CD4-positive, alpha-beta memory T cell (primary cell): ENCODE measurements at regions not wholly inside any gene's neighbourhood (a gene's known extent, or its start where the extent isn't known, plus 50 kb on each side); places are given as distances from the start of the nearest gene placed in this dataset.

ENCODE experiments used
- CTCF ChIA-PET: fragments of 350-600 bp; sonication (Branson Sonifier 250); formaldehyde crosslinking; loops from one replicate; lab custom pipeline; 2021; ENCODE audit warnings: inconsistent platforms; ENCODE audit not compliant: partially characterized antibody; lab: Charles Lee
- POLR2A ChIA-PET: fragments of 350-600 bp; sonication (Branson Sonifier 250); formaldehyde crosslinking; loops from one replicate; lab custom pipeline; 2021; ENCODE audit not compliant: partially characterized antibody; lab: Charles Lee
- DNase-seq, 5 donors: peaks; one replicate each; pipeline versions ENCODE4 v3.0.0 to v3.0.0-alpha.2; 2020 to 2022; ENCODE audit warnings: mixed read lengths in 1 of 5
- H3K27ac ChIP-seq: one replicate; pipeline ENCODE4 v1.7.0; 2013; ENCODE audit warnings: low read depth, low read length
- H3K27me3 ChIP-seq: 2 replicates; pipeline ENCODE4 v1.7.0; 2013; ENCODE audit warnings: mild to moderate bottlenecking, low read length, moderate library complexity; ENCODE audit not compliant: insufficient read depth
- H3K36me3 ChIP-seq: 2 replicates; pipeline ENCODE4 v1.7.0; 2013; ENCODE audit warnings: mild to moderate bottlenecking, low read length, moderate library complexity; ENCODE audit not compliant: insufficient read depth
- H3K4me1 ChIP-seq: 2 replicates; pipeline ENCODE4 v1.7.0; 2013; ENCODE audit warnings: mild to moderate bottlenecking, low read length, moderate library complexity; ENCODE audit not compliant: insufficient read depth
- H3K4me3 ChIP-seq, 2 donors: one replicate each; pipeline ENCODE4 v1.7.0; 2013; ENCODE audit warnings: low read length in 2 of 2, mild to moderate bottlenecking in 1 of 2
- H3K9me3 ChIP-seq, 2 donors: one replicate each; pipeline ENCODE4 v1.7.0; 2013; ENCODE audit warnings: low read length in 2 of 2, control low read depth in 1 of 2; ENCODE audit not compliant: control insufficient read depth in 1 of 2
- H3K27ac Mint-ChIP-seq, 7 donors: one replicate each; pipeline ENCODE4 v1.8.0; 2020 to 2021; ENCODE audit warnings: mixed read lengths in 7 of 7, mild to moderate bottlenecking in 6 of 7, inconsistent platforms in 3 of 7, moderate library complexity in 3 of 7
- H3K27me3 Mint-ChIP-seq, 2 donors: one replicate each; pipeline ENCODE4 v1.8.0; 2020 to 2021; ENCODE audit warnings: mixed read lengths in 2 of 2
- H3K36me3 Mint-ChIP-seq, 2 donors: one replicate each; pipeline ENCODE4 v1.8.0; 2020 to 2021; ENCODE audit warnings: mixed read lengths in 2 of 2, inconsistent platforms in 1 of 2, mild to moderate bottlenecking in 1 of 2
- H3K4me1 Mint-ChIP-seq, 4 donors: one replicate each; pipeline ENCODE4 v1.8.0; 2020 to 2021; ENCODE audit warnings: mixed read lengths in 4 of 4, mild to moderate bottlenecking in 1 of 4
- H3K4me3 Mint-ChIP-seq, 8 donors: one replicate each; pipeline ENCODE4 v1.8.0; 2020 to 2021; ENCODE audit warnings: mixed read lengths in 8 of 8, mild to moderate bottlenecking in 7 of 8, moderate library complexity in 6 of 8, inconsistent platforms in 3 of 8
- H3K9me3 Mint-ChIP-seq, 8 donors: one replicate each; pipeline ENCODE4 v1.8.0; 2020 to 2021; ENCODE audit warnings: mixed read lengths in 8 of 8, mild to moderate bottlenecking in 5 of 8, inconsistent platforms in 3 of 8, moderate library complexity in 1 of 8
- intact Hi-C: fragments of 100-400 bp; cut with micrococcal nuclease; formaldehyde crosslinking; loops from one replicate; pipeline ENCODE4 v1.15.1; 2023

GRCh38 chr12:115088995-115089841 is 405.2 kb upstream of the TBX3 start:
- Mint-ChIP-seq H3K4me1 (no peaks in the 10 kb centered on the region), H3K27me3 (no peaks in the 10 kb centered on the region), H3K9me3 (peaks cover 3 to 17% (median 6%) of the 10 kb centered on the region in 8 donors), H3K27ac (no peak overlapping the region), H3K36me3 (no peaks in the 10 kb centered on the region), H3K4me3 (no peak overlapping the region)
- DNase-seq, result no peak
- no peak overlapping the region for H3K4me3 ChIP-seq
- no peaks in the 10 kb centered on the region for H3K27me3 ChIP-seq
- intact Hi-C loops, result no loop called here
- H3K27ac ChIP-seq, result no peak overlapping the region
- no peaks in the 10 kb centered on the region for H3K36me3 ChIP-seq
- ChIA-PET POLR2A (no interaction called here), CTCF (no interaction called here)
- H3K9me3 ChIP-seq, result no peaks in the 10 kb centered on the region
- H3K4me1 ChIP-seq, result no peaks in the 10 kb centered on the region

GRCh38 chr12:115088328-115088994 is 404.5 kb upstream of the TBX3 start:
- POLR2A ChIA-PET, result no interaction called here
- peaks cover 0 to 17% (median 6%) of the 10 kb centered on the region in 8 donors for H3K9me3 Mint-ChIP-seq
- no peak for DNase-seq
- intact Hi-C loops, result no loop called here
- H3K4me1 ChIP-seq, result no peaks in the 10 kb centered on the region
- H3K27ac Mint-ChIP-seq, result no peak overlapping the region
- no peaks in the 10 kb centered on the region for H3K27me3 ChIP-seq
- CTCF ChIA-PET, result interaction anchor here (0.7 kb wide), 1 partner anchor 11 kb away, joined by 3 read pairs; no protein-coding TSS in a partner anchor
- no peak overlapping the region for H3K4me3 Mint-ChIP-seq
- no peaks in the 10 kb centered on the region for H3K36me3 Mint-ChIP-seq
- H3K9me3 ChIP-seq, result no peaks in the 10 kb centered on the region
- H3K4me3 ChIP-seq, result no peak overlapping the region
- no peaks in the 10 kb centered on the region for H3K4me1 Mint-ChIP-seq
- no peaks in the 10 kb centered on the region for H3K36me3 ChIP-seq
- H3K27ac ChIP-seq, result no peak overlapping the region
- H3K27me3 Mint-ChIP-seq, result no peaks in the 10 kb centered on the region

GRCh38 chr12:115085594-115085993 is 401.6 kb upstream of the TBX3 start:
- no peaks in the 10 kb centered on the region for H3K36me3 ChIP-seq
- H3K4me1 ChIP-seq, result no peaks in the 10 kb centered on the region
- Mint-ChIP-seq H3K4me1 (no peaks in the 10 kb centered on the region), H3K27me3 (no peaks in the 10 kb centered on the region), H3K9me3 (peaks cover 0 to 10% (median 5%) of the 10 kb centered on the region in 8 donors), H3K27ac (no peak overlapping the region), H3K36me3 (no peaks in the 10 kb centered on the region), H3K4me3 (no peak overlapping the region)
- no peaks in the 10 kb centered on the region for H3K27me3 ChIP-seq
- intact Hi-C loops, result no loop called here
- no peaks in the 10 kb centered on the region for H3K9me3 ChIP-seq
- ChIA-PET POLR2A (no interaction called here), CTCF (no interaction called here)
- DNase-seq, result no peak
- H3K4me3 ChIP-seq, result no peak overlapping the region
- H3K27ac ChIP-seq, result no peak overlapping the region

GRCh38 chr12:115079760-115080159 is 395.8 kb upstream of the TBX3 start:
- H3K9me3 Mint-ChIP-seq, result peaks cover 0 to 9% (median 6%) of the 10 kb centered on the region in 8 donors
- no peaks in the 10 kb centered on the region for H3K36me3 Mint-ChIP-seq
- Histone ChIP-seq H3K27ac (no peak overlapping the region), H3K9me3 (no peaks in the 10 kb centered on the region), H3K4me3 (no peak overlapping the region), H3K36me3 (no peaks in the 10 kb centered on the region), H3K27me3 (no peaks in the 10 kb centered on the region), H3K4me1 (no peaks in the 10 kb centered on the region)
- intact Hi-C loops, result no loop called here
- H3K4me3 Mint-ChIP-seq, result no peak overlapping the region
- no peaks in the 10 kb centered on the region for H3K27me3 Mint-ChIP-seq
- no peaks in the 10 kb centered on the region for H3K4me1 Mint-ChIP-seq
- no peak overlapping the region for H3K27ac Mint-ChIP-seq
- POLR2A ChIA-PET, result no interaction called here
- CTCF ChIA-PET, result no interaction called here
- DNase-seq, result no peak

GRCh38 chr12:115078990-115079389 is 395.0 kb upstream of the TBX3 start:
- no peaks in the 10 kb centered on the region for H3K27me3 ChIP-seq
- Mint-ChIP-seq H3K27ac (no peak overlapping the region), H3K4me3 (no peak overlapping the region), H3K36me3 (no peaks in the 10 kb centered on the region), H3K27me3 (no peaks in the 10 kb centered on the region), H3K4me1 (no peaks in the 10 kb centered on the region), H3K9me3 (peaks cover 0 to 11% (median 7%) of the 10 kb centered on the region in 8 donors)
- intact Hi-C loops, result no loop called here
- ChIA-PET POLR2A (no interaction called here), CTCF (no interaction called here)
- H3K27ac ChIP-seq, result no peak overlapping the region
- no peaks in the 10 kb centered on the region for H3K4me1 ChIP-seq
- H3K4me3 ChIP-seq, result no peak overlapping the region
- H3K36me3 ChIP-seq, result no peaks in the 10 kb centered on the region
- no peak for DNase-seq
- no peaks in the 10 kb centered on the region for H3K9me3 ChIP-seq

GRCh38 chr12:115078334-115078733 is 394.4 kb upstream of the TBX3 start:
- Mint-ChIP-seq H3K36me3 (no peaks in the 10 kb centered on the region), H3K4me3 (no peak overlapping the region), H3K27me3 (no peaks in the 10 kb centered on the region), H3K4me1 (no peaks in the 10 kb centered on the region), H3K27ac (no peak overlapping the region), H3K9me3 (peaks cover 0 to 14% (median 10%) of the 10 kb centered on the region in 8 donors)
- no peaks in the 10 kb centered on the region for H3K36me3 ChIP-seq
- H3K4me3 ChIP-seq, result no peak overlapping the region
- no peaks in the 10 kb centered on the region for H3K4me1 ChIP-seq
- intact Hi-C loops, result no loop called here
- CTCF ChIA-PET, result no interaction called here
- POLR2A ChIA-PET, result no interaction called here
- no peak for DNase-seq
- no peaks in the 10 kb centered on the region for H3K27me3 ChIP-seq
- no peaks in the 10 kb centered on the region for H3K9me3 ChIP-seq
- H3K27ac ChIP-seq, result no peak overlapping the region

- DNase-seq, result no peak
- H3K9me3 ChIP-seq, result no peaks in the 10 kb centered on the region
- intact Hi-C loops, result no loop called here
- H3K27ac Mint-ChIP-seq, result no peak overlapping the region
- H3K4me3 ChIP-seq, result no peak overlapping the region
- no peaks in the 10 kb centered on the region for H3K4me1 ChIP-seq
- CTCF ChIA-PET, result no interaction called here
- H3K27me3 Mint-ChIP-seq, result no peaks in the 10 kb centered on the region
- POLR2A ChIA-PET, result no interaction called here
- H3K4me1 Mint-ChIP-seq, result no peaks in the 10 kb centered on the region
- peaks cover 3 to 17% (median 11%) of the 10 kb centered on the region in 8 donors for H3K9me3 Mint-ChIP-seq
- no peaks in the 10 kb centered on the region for H3K36me3 ChIP-seq
- no peaks in the 10 kb centered on the region for H3K27me3 ChIP-seq
- no peak overlapping the region for H3K4me3 Mint-ChIP-seq
- no peak overlapping the region for H3K27ac ChIP-seq
- no peaks in the 10 kb centered on the region for H3K36me3 Mint-ChIP-seq
Measured at GRCh38 chr12:115075552-115076170, 391.7 kb upstream of the TBX3 start.
